ENCODE measurements at regions not wholly inside any gene's neighbourhood (a gene's known extent, or its start where the extent isn't known, plus 50 kb on each side); places are given as distances from the start of the nearest gene placed in this dataset.

DNA sequence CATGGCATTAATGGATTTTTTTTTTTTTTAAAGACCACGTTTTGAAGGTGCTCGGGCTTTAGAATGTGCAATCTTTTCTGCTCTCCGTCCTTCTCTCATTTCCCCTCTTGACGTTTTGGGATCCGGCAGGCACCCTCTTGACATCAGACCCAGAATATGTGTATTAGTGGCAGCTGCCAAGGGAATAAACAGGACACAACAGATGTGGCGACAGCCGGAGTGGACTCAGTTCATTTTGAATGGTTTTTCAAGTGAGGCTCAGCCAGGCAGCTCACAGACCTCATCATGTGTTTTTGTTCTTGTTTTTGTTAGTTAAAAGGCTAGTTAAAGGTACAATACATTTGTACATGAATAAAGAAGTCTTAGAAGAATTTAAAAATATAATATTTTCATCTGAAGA, 365.0 kb upstream of the SEMA6A start:
- TF ChIP-seq, protein P1, sequence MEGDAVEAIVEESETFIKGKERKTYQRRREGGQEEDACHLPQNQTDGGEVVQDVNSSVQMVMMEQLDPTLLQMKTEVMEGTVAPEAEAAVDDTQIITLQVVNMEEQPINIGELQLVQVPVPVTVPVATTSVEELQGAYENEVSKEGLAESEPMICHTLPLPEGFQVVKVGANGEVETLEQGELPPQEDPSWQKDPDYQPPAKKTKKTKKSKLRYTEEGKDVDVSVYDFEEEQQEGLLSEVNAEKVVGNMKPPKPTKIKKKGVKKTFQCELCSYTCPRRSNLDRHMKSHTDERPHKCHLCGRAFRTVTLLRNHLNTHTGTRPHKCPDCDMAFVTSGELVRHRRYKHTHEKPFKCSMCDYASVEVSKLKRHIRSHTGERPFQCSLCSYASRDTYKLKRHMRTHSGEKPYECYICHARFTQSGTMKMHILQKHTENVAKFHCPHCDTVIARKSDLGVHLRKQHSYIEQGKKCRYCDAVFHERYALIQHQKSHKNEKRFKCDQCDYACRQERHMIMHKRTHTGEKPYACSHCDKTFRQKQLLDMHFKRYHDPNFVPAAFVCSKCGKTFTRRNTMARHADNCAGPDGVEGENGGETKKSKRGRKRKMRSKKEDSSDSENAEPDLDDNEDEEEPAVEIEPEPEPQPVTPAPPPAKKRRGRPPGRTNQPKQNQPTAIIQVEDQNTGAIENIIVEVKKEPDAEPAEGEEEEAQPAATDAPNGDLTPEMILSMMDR (IDR thresholded peaks at IDR 0.05; ENCODE audit: low read length), result no peak
- no peak for TF ChIP-seq EZH2phosphoT487 (IDR thresholded peaks at IDR 0.05; ENCODE audit: low read length)
